ENCODE measurements at regions not wholly inside any gene's neighbourhood (a gene's known extent, or its start where the extent isn't known, plus 50 kb on each side); places are given as distances from the start of the nearest gene placed in this dataset.
A peak's percentile ranks its signal among the peaks of the same experiment; 100 is the strongest.
"Not testable (repeated sequence)": the region's sequence is repeated elsewhere in the genome, so short reads cannot be mapped to it uniquely, and the experiment has no call there.

DNA sequence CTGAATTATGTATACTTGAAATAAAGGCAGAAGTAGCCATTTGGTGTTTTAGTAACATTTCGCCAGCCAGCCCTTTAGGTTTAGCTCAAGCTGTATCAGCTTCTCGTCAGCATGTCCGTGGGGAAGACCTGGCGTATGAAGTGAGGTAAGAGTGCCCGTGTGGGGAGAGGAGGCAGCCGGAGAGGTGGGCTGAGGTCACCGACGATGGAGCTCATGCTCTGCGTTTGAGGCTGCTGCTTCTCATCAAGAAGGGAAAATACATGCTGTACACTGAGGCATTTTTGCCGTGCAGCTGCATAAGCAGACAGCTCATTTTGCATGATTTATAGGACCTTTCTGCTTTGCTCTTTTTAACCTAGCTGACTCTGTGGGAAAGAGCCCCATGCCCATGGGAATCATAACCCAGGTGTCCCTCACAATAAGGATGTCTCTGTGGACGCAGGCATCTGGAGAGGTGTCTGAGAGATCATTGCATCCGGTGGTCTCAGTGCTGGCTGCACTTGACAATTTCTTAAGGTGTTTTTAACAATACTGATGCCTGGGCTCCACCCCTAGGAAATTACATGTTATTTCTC, 179.1 kb downstream of the ABCC12 start:
- TF ChIP-seq POLR2A (IDR thresholded peaks at IDR 0.05; ENCODE audit: extremely low read depth, insufficient read length) (no peak), MYC (IDR thresholded peaks at IDR 0.05; ENCODE audit: low read depth, low read length) (no peak)
- TF ChIP-seq, protein P1, sequence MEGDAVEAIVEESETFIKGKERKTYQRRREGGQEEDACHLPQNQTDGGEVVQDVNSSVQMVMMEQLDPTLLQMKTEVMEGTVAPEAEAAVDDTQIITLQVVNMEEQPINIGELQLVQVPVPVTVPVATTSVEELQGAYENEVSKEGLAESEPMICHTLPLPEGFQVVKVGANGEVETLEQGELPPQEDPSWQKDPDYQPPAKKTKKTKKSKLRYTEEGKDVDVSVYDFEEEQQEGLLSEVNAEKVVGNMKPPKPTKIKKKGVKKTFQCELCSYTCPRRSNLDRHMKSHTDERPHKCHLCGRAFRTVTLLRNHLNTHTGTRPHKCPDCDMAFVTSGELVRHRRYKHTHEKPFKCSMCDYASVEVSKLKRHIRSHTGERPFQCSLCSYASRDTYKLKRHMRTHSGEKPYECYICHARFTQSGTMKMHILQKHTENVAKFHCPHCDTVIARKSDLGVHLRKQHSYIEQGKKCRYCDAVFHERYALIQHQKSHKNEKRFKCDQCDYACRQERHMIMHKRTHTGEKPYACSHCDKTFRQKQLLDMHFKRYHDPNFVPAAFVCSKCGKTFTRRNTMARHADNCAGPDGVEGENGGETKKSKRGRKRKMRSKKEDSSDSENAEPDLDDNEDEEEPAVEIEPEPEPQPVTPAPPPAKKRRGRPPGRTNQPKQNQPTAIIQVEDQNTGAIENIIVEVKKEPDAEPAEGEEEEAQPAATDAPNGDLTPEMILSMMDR (IDR thresholded peaks at IDR 0.05; ENCODE audit: low read depth, low read length) = no peak
- TF ChIP-seq, protein P2, sequence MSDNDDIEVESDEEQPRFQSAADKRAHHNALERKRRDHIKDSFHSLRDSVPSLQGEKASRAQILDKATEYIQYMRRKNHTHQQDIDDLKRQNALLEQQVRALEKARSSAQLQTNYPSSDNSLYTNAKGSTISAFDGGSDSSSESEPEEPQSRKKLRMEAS (IDR thresholded peaks at IDR 0.05; ENCODE audit: low read depth, low read length) = no peak
- no peak for DNase-seq (ENCODE audit: low read depth)

DNA sequence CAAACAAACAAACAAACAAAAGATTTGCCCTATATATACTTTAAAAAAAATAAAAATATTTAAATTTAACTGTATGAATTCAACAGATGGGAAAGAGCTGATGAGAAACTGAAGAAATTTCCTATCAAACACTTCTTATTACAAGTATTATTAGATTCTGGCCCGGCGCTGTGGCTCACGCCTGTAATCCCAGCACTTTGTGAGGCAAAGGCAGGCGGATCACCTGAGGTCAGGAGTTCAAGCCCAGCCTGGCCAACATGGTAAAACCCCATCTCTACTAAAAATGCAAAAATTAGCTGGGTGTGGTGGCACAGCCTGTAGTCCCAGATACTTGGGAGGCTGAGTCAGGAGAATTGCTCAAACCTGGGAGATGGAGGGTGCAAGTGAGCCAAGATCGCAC, 180.8 kb downstream of the ABCC12 start:
- H3K4me3 ChIP-seq (ENCODE audit: low read depth, low read length); DNase-seq (ENCODE audit: low read depth): not testable (repeated sequence)

More for the DNA sequence above, 179.1 kb downstream of the ABCC12 start:
- no peak overlapping the region for H3K4me3 ChIP-seq (ENCODE audit: low read depth, low read length)

DNA sequence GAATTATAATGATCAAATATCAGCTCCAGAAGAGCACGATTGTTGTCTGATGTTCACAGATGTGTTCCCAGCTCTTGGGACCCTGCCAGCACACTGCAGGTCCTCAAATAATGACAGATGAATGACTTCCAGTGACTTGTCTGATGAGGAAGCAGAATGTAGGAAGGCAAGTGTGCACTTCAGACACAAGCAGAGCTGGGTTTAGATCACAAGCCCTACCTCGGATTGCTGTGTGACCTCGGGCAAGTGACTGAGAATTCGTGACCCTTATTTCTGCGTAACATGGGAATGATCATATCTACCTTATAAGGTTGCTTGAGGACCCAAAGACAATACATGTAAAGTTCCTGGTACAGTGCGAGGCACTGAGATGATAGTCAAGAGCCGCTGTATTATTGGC, 182.2 kb downstream of the ABCC12 start:
- TF ChIP-seq, protein P2 (IDR thresholded peaks at IDR 0.05; ENCODE audit: low read depth, low read length) = no peak
- no peak for TF ChIP-seq MYC (IDR thresholded peaks at IDR 0.05; ENCODE audit: low read depth, low read length)
- TF ChIP-seq POLR2A (IDR thresholded peaks at IDR 0.05; ENCODE audit: extremely low read depth, insufficient read length) = no peak
- TF ChIP-seq, protein P1 (IDR thresholded peaks at IDR 0.05; ENCODE audit: low read depth, low read length) = no peak
- no peak for DNase-seq (ENCODE audit: low read depth)

DNA sequence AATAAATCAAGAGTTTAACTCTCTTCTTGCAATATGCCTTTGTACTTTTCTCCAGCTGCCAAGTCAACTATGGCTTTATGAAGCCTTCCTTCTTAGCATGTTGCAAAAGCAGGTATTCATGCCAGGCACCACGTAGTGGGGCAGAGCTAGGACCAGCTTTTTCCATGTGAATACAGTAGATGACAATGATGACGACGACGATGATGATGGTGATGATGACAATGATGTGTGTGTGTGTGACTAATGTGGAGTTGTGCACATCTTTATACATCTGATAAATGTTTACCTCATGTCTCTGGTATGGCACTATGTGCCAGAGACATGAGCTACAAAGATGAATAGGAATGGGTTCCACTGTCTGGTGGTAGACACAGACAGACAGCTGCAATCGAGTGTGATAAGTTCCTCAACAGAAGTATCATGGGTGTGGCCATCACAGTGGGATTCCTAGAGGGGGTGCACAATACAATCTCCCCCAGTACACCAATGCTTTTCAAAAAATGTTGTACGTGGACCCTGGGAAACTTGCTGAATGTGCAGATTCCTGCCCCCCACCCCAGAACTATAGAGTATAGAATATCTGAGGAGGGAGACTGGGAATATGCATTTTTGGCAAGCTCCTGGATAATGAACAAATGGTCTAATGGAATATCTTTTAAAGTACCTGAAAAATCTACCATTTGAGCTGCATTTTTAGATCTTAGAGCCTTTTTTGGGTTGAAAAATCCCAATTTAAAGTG, 183.4 kb downstream of the ABCC12 start:
- DNase-seq (ENCODE audit: low read depth) = no peak
- TF ChIP-seq POLR2A (IDR thresholded peaks at IDR 0.05; ENCODE audit: extremely low read depth, insufficient read length) (no peak), MYC (IDR thresholded peaks at IDR 0.05; ENCODE audit: low read depth, low read length) (no peak)
- TF ChIP-seq, protein P2 (IDR thresholded peaks at IDR 0.05; ENCODE audit: low read depth, low read length) = no peak
- TF ChIP-seq, protein P1 (IDR thresholded peaks at IDR 0.05; ENCODE audit: low read depth, low read length) = no peak

More for the DNA sequence above, 182.2 kb downstream of the ABCC12 start:
- H3K4me3 ChIP-seq (ENCODE audit: low read depth, low read length) = no peak overlapping the region

DNA sequence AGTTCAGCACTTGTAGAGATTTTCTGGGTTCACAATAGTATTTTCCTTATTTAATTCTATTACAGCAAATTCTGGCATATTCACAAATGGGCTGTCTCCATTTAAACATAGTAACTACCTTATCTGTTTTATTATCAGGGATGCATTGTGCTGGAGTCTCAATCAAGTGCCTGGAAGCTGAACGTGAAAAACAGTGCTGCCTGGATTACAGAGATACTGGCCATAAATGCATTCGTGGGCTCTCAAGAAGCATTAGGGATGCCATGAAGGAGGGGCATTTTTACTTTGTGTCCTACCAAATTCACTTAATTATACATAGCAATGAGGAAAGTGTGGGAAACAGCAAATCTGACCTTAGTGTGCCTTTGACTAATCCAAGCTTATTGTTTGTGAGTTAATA, 184.6 kb downstream of the ABCC12 start:
- no peak for DNase-seq (ENCODE audit: low read depth)
- no peak overlapping the region for H3K4me3 ChIP-seq (ENCODE audit: low read depth, low read length)
- TF ChIP-seq, protein P2 (IDR thresholded peaks at IDR 0.05; ENCODE audit: low read depth, low read length) = no peak
- no peak for TF ChIP-seq MYC (IDR thresholded peaks at IDR 0.05; ENCODE audit: low read depth, low read length)
- TF ChIP-seq POLR2A (IDR thresholded peaks at IDR 0.05; ENCODE audit: extremely low read depth, insufficient read length) = no peak

More for the DNA sequence above, 183.4 kb downstream of the ABCC12 start:
- H3K4me3 ChIP-seq (ENCODE audit: low read depth, low read length) = no peak overlapping the region

DNA sequence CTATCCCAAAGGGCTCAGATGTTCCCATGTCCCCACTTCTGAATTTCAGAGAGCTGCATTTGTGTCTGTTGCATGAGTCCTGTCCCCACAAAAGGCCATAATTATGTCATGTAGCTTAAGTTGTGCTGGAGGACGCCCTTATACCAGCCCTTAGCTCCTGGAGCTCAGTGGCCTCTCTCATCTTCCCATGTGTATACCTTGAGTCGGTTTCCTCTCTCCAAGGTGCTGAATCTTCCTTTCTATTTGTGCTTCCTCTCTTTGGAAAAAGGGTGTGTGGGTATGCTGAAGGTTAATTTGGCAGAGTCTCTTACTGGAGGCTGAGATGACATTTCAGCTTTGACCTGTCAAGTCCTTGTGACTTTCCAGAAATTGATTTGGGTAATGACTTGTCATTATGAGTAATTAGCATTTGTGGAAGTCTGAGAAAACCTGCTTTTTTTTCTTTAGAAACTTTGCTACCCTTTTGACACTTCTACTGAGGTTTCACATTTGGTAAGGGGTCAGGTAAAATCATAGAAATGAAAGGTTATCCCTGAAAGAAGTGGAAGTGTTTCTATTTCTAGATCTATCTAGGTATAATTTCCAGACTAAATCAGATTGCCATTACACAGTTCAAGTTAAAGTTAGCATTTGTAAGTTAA, 185.4 kb downstream of the ABCC12 start:
- no peak overlapping the region for H3K4me3 ChIP-seq (ENCODE audit: low read depth, low read length)
- TF ChIP-seq, protein P2 (IDR thresholded peaks at IDR 0.05; ENCODE audit: low read depth, low read length) = peak; percentile 35; the same call in 1 of the 2 replicates
- TF ChIP-seq, protein P1 (IDR thresholded peaks at IDR 0.05; ENCODE audit: low read depth, low read length) = no peak
- TF ChIP-seq POLR2A (IDR thresholded peaks at IDR 0.05; ENCODE audit: extremely low read depth, insufficient read length) = no peak
- TF ChIP-seq MYC (IDR thresholded peaks at IDR 0.05; ENCODE audit: low read depth, low read length) = no peak
- peak; percentile 55 for DNase-seq (ENCODE audit: low read depth)
